Naive B cell (primary cell): ENCODE measurements at regions not wholly inside any gene's neighbourhood (a gene's known extent, or its start where the extent isn't known, plus 50 kb on each side); places are given as distances from the start of the nearest gene placed in this dataset.

Source experiments
- ATAC-seq, 2 donors: fragments of 150-1000 bp; cut with Tn5 transposase; 2 replicates each; pipeline ENCODE4 v1.10.0; 2021; ENCODE audit warnings: low read depth in 2 of 2, mild to moderate bottlenecking in 2 of 2, moderate library complexity in 2 of 2
- DNase-seq: peaks from one replicate; pipeline ENCODE4 v3.0.0; 2022
- H3K27ac Mint-ChIP-seq, 6 donors: one replicate each; pipeline ENCODE4 v1.8.0; 2020 to 2022; ENCODE audit warnings: mild to moderate bottlenecking in 6 of 6, mixed read lengths in 6 of 6, moderate library complexity in 5 of 6, inconsistent platforms in 2 of 6
- H3K27me3 Mint-ChIP-seq, 3 donors: one replicate each; pipeline ENCODE4 v1.8.0; 2021 to 2022; ENCODE audit warnings: mixed read lengths in 3 of 3, mild to moderate bottlenecking in 1 of 3
- H3K36me3 Mint-ChIP-seq, 2 donors: one replicate each; pipeline ENCODE4 v1.8.0; 2020 to 2022; ENCODE audit warnings: mixed read lengths in 2 of 2, inconsistent platforms in 1 of 2, mild to moderate bottlenecking in 1 of 2
- H3K4me1 Mint-ChIP-seq, 3 donors: one replicate each; pipeline ENCODE4 v1.8.0; 2020 to 2022; ENCODE audit warnings: mixed read lengths in 3 of 3, inconsistent platforms in 1 of 3, mild to moderate bottlenecking in 1 of 3, moderate library complexity in 1 of 3
- H3K4me3 Mint-ChIP-seq, 8 donors: one replicate each; pipeline ENCODE4 v1.8.0; 2020 to 2022; ENCODE audit warnings: mild to moderate bottlenecking in 8 of 8, mixed read lengths in 8 of 8, moderate library complexity in 8 of 8, inconsistent platforms in 2 of 8
- H3K9me3 Mint-ChIP-seq, 7 donors: one replicate each; pipeline ENCODE4 v1.8.0; 2020 to 2022; ENCODE audit warnings: mixed read lengths in 7 of 7, mild to moderate bottlenecking in 5 of 7, inconsistent platforms in 2 of 7, moderate library complexity in 1 of 7

DNA sequence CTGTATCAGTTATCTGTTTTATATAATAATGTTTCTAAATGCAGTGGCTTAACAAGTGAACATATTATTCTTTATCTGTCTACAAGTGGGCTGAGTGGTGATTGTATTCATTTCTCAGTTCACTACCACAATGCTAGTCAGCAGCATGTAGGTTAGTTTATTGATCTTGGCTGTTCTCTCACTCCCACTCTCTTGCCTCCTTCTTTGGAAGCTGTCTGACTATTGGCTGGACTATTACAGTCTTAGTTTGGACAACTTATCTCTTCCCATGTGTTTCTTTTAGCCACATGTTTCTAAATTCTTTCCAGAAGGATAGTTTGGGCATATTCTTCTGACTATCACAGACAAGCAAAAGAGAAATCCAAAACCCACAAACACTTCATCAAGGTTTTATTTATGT is 459.5 kb upstream of the AGA start:
- Mint-ChIP-seq H3K4me3 (no peak overlapping the region), H3K36me3 (no peaks in the 10 kb centered on the region), H3K27me3 (no peaks in the 10 kb centered on the region), H3K9me3 (peaks cover 0 to 13% (median 7%) of the 10 kb centered on the region in 7 donors), H3K4me1 (no peaks in the 10 kb centered on the region), H3K27ac (no peak overlapping the region)
- ATAC-seq: no peak
- DNase-seq: no peak

GRCh38 chr4:177902386-177902785 is 460.1 kb upstream of the AGA start:
- H3K9me3 Mint-ChIP-seq: peaks cover 0 to 13% (median 6%) of the 10 kb centered on the region in 7 donors
- no peaks in the 10 kb centered on the region for H3K4me1 Mint-ChIP-seq
- no peaks in the 10 kb centered on the region for H3K27me3 Mint-ChIP-seq
- H3K27ac Mint-ChIP-seq: no peak overlapping the region
- no peak for DNase-seq
- no peak for ATAC-seq
- H3K36me3 Mint-ChIP-seq: no peaks in the 10 kb centered on the region
- no peak overlapping the region for H3K4me3 Mint-ChIP-seq

GRCh38 chr4:177907736-177908424 is 465.6 kb upstream of the AGA start:
- Mint-ChIP-seq H3K4me3 (no peak overlapping the region), H3K4me1 (no peaks in the 10 kb centered on the region), H3K36me3 (no peaks in the 10 kb centered on the region), H3K27me3 (no peaks in the 10 kb centered on the region), H3K9me3 (peaks cover 0 to 7% (median 2%) of the 10 kb centered on the region in 7 donors), H3K27ac (no peak overlapping the region)
- DNase-seq: no peak
- no peak for ATAC-seq

DNA sequence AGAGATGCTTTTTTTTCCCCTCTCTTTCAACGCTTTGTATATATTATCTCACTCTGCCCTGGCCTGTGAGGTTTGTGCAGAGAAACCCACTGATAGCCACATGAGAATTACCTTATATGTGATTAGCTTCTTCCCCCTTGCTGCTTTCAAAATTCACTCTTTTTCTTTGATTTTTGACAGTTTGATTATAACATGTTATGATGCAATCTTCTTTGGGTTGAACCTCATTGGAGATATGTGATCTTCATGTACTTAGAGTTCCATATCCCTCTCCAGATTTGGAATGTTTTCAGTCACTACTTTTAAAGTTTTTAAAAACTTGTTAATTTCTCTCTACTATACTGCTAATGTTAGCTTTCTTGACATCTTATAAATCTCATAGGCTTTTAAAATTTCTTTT is 479.5 kb upstream of the AGA start:
- Mint-ChIP-seq H3K36me3 (no peaks in the 10 kb centered on the region), H3K4me3 (no peak overlapping the region), H3K27me3 (no peaks in the 10 kb centered on the region), H3K27ac (no peak overlapping the region), H3K4me1 (no peaks in the 10 kb centered on the region), H3K9me3 (peaks cover 0 to 22% (median 6%) of the 10 kb centered on the region in 7 donors)
- DNase-seq: no peak
- no peak for ATAC-seq

DNA sequence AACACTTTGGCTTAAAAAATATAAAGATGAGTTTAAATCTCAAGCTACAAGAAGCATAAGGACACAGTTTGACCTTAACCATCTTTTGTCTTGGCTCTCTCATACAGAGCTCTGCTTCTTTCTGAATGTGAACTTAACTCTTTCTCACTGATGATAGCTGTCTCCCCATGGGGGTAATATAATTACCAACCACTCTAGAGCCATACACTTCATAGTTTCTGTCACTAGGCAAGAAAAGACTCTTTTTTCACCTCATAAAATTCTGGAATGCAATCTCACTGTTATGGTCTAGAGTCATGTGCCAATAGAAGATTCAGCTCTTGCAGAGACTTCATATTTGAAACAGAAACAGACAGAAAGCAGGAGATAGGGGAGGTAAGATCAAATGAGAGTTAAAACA is 481.7 kb upstream of the AGA start:
- Mint-ChIP-seq H3K4me1 (no peaks in the 10 kb centered on the region), H3K36me3 (no peaks in the 10 kb centered on the region), H3K27ac (no peak overlapping the region), H3K27me3 (no peaks in the 10 kb centered on the region), H3K9me3 (peaks cover 0 to 15% (median 5%) of the 10 kb centered on the region in 7 donors), H3K4me3 (no peak overlapping the region)
- DNase-seq (no peak), ATAC-seq (no peak)

- Mint-ChIP-seq H3K36me3 (no peaks in the 10 kb centered on the region), H3K9me3 (peaks cover 0 to 10% (median 2%) of the 10 kb centered on the region in 7 donors), H3K4me1 (no peaks in the 10 kb centered on the region), H3K27me3 (no peaks in the 10 kb centered on the region), H3K27ac (no peak overlapping the region), H3K4me3 (no peak overlapping the region)
- DNase-seq (no peak), ATAC-seq (no peak)
Observed at GRCh38 chr4:177937041-177937440, 494.8 kb upstream of the AGA start.

- H3K9me3 Mint-ChIP-seq: peaks cover 0 to 10% (median 2%) of the 10 kb centered on the region in 7 donors
- no peaks in the 10 kb centered on the region for H3K27me3 Mint-ChIP-seq
- H3K27ac Mint-ChIP-seq: no peak overlapping the region
Observed at GRCh38 chr4:177938226-177938625, 496.0 kb upstream of the AGA start.

DNA sequence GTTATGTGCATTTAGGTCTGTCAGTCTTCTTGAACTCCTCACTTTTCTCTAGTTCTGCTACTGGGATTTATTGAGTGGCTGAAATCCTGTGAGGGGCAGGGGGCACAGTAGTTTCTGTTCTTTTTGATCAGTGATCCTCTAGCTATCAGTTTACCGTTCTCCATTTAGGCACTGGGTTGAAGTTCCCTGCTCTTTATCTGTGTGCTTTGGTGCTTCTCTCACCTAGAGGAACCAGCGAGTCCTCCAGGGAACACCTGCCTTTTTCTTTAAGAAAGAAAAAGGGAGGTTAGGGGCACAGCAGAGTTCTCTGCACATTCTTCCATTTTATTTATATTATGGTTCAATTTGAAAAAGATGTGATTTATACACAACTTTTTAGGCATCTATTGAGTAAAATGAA is 503.0 kb upstream of the AGA start:
- ATAC-seq: no peak
- Mint-ChIP-seq H3K27me3 (no peaks in the 10 kb centered on the region), H3K4me3 (no peak overlapping the region), H3K4me1 (no peaks in the 10 kb centered on the region), H3K9me3 (peaks cover 0 to 5% (median 0%) of the 10 kb centered on the region in 7 donors), H3K36me3 (no peaks in the 10 kb centered on the region), H3K27ac (no peak overlapping the region)
- DNase-seq: no peak

More at GRCh38 chr4:177938226-177938625, 496.0 kb upstream of the AGA start:
- Mint-ChIP-seq H3K36me3 (no peaks in the 10 kb centered on the region), H3K4me1 (no peaks in the 10 kb centered on the region), H3K4me3 (no peak overlapping the region)
- ATAC-seq (no peak), DNase-seq (no peak)

DNA sequence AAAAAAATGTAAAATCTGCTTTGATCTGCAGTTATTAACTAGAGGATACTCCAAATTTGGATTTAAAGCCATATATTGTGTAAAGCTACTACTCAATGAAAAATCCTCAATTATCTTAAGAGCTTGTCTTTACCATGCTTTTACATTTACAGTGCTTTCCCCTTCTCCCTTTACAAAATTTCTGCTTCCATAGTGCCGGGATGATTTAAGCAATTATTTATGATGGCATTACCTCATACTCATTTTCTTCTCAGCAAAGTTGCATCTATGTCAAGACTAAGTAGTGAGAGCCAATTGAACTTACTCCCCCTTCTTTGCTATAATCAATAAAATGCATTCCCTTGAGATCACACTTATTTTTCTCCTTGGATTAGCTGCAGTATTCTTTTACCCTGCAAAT is 505.4 kb upstream of the AGA start:
- H3K4me3 Mint-ChIP-seq: no peak overlapping the region
- no peak overlapping the region for H3K27ac Mint-ChIP-seq
- peaks cover 0 to 4% (median 0%) of the 10 kb centered on the region in 7 donors for H3K9me3 Mint-ChIP-seq
- H3K4me1 Mint-ChIP-seq: no peaks in the 10 kb centered on the region
- no peaks in the 10 kb centered on the region for H3K36me3 Mint-ChIP-seq
- DNase-seq (no peak), ATAC-seq (no peak)
- no peaks in the 10 kb centered on the region for H3K27me3 Mint-ChIP-seq

GRCh38 chr4:177948853-177949252 is 506.6 kb upstream of the AGA start:
- no peak overlapping the region for H3K4me3 Mint-ChIP-seq
- H3K36me3 Mint-ChIP-seq: no peaks in the 10 kb centered on the region
- no peaks in the 10 kb centered on the region for H3K4me1 Mint-ChIP-seq
- H3K27ac Mint-ChIP-seq: no peak overlapping the region
- no peaks in the 10 kb centered on the region for H3K27me3 Mint-ChIP-seq
- no peak for ATAC-seq
- peaks cover 0 to 4% (median 0%) of the 10 kb centered on the region in 7 donors for H3K9me3 Mint-ChIP-seq
- no peak for DNase-seq

DNA sequence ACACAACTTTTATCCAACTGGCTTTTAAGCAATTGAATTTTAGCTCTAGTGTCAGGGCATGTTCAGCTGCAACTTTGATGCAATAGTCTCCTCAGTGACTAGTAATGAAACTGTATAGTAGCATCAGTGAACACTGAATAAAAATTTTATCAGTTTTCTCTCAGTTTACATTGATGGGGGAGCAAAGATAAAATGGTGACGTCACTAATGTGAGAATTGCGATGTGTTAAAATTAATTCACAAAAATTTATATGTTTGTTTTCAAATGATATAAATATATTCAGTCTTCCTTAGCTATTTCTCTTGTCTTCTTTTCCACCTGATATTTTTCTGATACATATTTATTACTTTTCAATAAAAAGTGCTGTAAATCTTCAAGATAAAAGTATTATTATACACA is 508.8 kb upstream of the AGA start:
- H3K27me3 Mint-ChIP-seq: no peaks in the 10 kb centered on the region
- no peak overlapping the region for H3K4me3 Mint-ChIP-seq

DNA sequence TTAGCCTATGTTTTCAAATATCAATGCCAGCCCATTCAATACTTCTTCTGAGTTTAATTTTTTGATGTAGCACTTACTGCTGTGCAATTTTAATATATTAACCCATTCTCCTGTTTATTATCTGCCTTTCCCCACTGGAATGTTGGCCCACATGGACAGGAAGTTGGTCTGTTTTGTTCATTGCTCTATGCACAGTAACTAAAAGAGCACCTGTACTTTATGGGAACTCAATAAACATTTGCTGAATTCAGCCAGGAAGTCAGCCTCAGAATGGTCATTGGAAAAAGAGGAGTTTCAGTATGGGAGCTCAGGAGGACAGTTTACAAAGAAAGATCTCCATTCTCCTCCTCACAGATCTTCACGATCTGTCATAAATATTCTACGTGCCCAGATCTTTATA is 510.5 kb upstream of the AGA start:
- H3K27ac Mint-ChIP-seq: no peak overlapping the region
- ATAC-seq (no peak), DNase-seq (no peak)
- H3K4me1 Mint-ChIP-seq: no peaks in the 10 kb centered on the region
- no peaks in the 10 kb centered on the region for H3K27me3 Mint-ChIP-seq
- peaks cover 0 to 4% (median 0%) of the 10 kb centered on the region in 7 donors for H3K9me3 Mint-ChIP-seq
- H3K4me3 Mint-ChIP-seq: no peak overlapping the region
- H3K36me3 Mint-ChIP-seq: no peaks in the 10 kb centered on the region

More for the DNA sequence above, 508.8 kb upstream of the AGA start:
- Mint-ChIP-seq H3K9me3 (peaks cover 0 to 4% (median 0%) of the 10 kb centered on the region in 7 donors), H3K27ac (no peak overlapping the region), H3K4me1 (no peaks in the 10 kb centered on the region), H3K36me3 (no peaks in the 10 kb centered on the region)
- no peak for ATAC-seq
- DNase-seq: no peak

DNA sequence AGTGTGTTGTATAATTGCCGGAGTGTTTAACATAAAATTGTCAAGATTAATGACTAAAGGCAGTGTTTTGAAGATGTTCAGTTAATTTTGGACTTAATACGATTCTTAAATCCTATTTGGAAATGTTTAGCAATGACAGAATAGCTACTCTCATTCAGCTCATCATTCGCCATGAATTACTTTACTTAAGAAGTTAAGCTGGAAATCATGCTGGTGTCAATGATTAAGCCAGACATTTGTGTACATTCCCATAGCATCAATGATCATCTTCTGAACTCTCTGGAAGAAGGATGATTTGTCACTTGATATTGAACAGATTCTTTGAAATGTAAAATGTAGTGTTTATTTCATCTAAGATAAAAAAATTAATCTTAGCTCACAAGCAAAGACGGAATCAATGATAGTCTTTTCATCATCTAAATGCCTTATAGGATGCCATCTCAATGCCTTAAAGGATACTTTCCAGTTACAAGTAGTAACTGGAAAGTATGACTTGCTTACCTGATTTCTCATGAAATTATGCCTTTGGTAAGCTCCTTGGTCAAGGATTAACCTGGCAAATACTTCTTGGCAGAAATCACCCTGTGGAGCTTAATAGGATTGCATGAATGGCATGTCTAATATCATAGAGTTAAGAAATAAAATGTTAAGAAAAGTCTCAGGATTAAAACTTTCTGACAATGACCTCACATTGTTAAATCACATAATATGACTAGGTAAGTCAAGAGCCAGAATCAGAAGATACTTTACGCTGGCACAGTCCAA is 515.5 kb upstream of the AGA start:
- no peak for DNase-seq
- ATAC-seq: no peak
- no peaks in the 10 kb centered on the region for H3K27me3 Mint-ChIP-seq
- no peaks in the 10 kb centered on the region for H3K4me1 Mint-ChIP-seq
- H3K4me3 Mint-ChIP-seq: no peak overlapping the region
- no peak overlapping the region for H3K27ac Mint-ChIP-seq
- no peaks in the 10 kb centered on the region for H3K36me3 Mint-ChIP-seq
- peaks cover 0 to 6% (median 0%) of the 10 kb centered on the region in 7 donors for H3K9me3 Mint-ChIP-seq

DNA sequence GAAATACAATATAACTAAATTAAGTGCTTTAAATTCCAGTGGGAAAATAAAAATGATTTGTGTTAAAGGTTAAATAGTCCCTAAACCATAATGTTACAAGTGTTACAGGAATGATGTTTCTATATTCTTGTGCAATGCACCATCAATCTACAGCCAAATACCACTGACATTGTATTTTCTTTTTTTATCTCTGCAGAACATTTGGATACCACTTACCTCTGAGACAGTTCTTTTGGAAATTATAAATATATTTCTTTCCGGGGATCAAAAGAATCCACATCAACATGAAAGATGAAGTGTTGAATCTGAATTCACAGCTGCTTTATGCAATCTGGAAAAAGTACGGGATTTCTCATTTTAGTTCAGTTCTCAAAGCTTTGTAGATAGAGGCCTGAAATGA is 518.3 kb upstream of the AGA start:
- ATAC-seq (no peak), DNase-seq (no peak)
- H3K4me3 Mint-ChIP-seq: no peak overlapping the region
- H3K9me3 Mint-ChIP-seq: peaks cover 0 to 11% (median 0%) of the 10 kb centered on the region in 7 donors
- no peaks in the 10 kb centered on the region for H3K36me3 Mint-ChIP-seq
- H3K27me3 Mint-ChIP-seq: no peaks in the 10 kb centered on the region
- H3K27ac Mint-ChIP-seq: no peak overlapping the region
- H3K4me1 Mint-ChIP-seq: no peaks in the 10 kb centered on the region
